Endothelial cell of umbilical vein (primary cell): ENCODE measurements at regions not wholly inside any gene's neighbourhood (a gene's known extent, or its start where the extent isn't known, plus 50 kb on each side); places are given as distances from the start of the nearest gene placed in this dataset.

Source experiments
- BruUV-seq: library from RNA; stranded (reverse); fragments of 400-500 nt; replicated peaks from 2 replicates; lab custom pipeline; 2021; lab: Mats Ljungman, UMichigan
- CTCF ChIA-PET: fragments of 300-600, 350-600 bp; sonication (Branson Sonifier 250); formaldehyde crosslinking; loops from one replicate; lab custom pipeline; 2021; ENCODE audit warnings: antibody characterized with exemption, inconsistent platforms; lab: Charles Lee
- POLR2A ChIA-PET: fragments of 300-600, 350-600 bp; sonication (Branson Sonifier 250); formaldehyde crosslinking; loops from one replicate; lab custom pipeline; 2021; ENCODE audit warnings: antibody characterized with exemption, inconsistent platforms; lab: Charles Lee
- DNase-seq: peaks from one replicate; pipeline ENCODE4 v3.0.0-alpha.2; 2011; ENCODE audit warnings: low read depth, low spot score
- FAIRE-seq: peaks from 2 replicates; lab custom pipeline; 2011; peaks lifted over from hg19 to GRCh38; lab: Jason Lieb, UNC
- H2AFZ ChIP-seq: 2 replicates; pipeline ENCODE4 v1.6.0; 2012; ENCODE audit warnings: low read depth, low read length, control low read depth, inconsistent platforms
- H3K27ac ChIP-seq: 2 replicates; pipeline ENCODE4 v1.5.1; 2011; ENCODE audit warnings: low read depth, mild to moderate bottlenecking, control low read depth, low read length, moderate library complexity; ENCODE audit not compliant: insufficient read depth
- H3K27me3 ChIP-seq, 2 experiments: 2 replicates each; pipeline versions ENCODE4 v1.6.0 to v1.6.1; 2011; ENCODE audit warnings: low read length in 2 of 2, mixed read lengths in 1 of 2; ENCODE audit not compliant: control insufficient read depth in 2 of 2, insufficient read depth in 2 of 2
- H3K36me3 ChIP-seq, 2 experiments: 2 replicates in 1 of 2; 3 replicates in 1 of 2; pipeline ENCODE4 v1.5.1; 2011; ENCODE audit warnings: low read length in 2 of 2, mild to moderate bottlenecking in 1 of 2, moderate library complexity in 1 of 2; ENCODE audit not compliant: control insufficient read depth in 2 of 2, insufficient read depth in 2 of 2; ENCODE audit errors: extremely low read depth in 1 of 2
- H3K4me1 ChIP-seq: 3 replicates; pipeline ENCODE4 v1.5.1; 2011; ENCODE audit warnings: mild to moderate bottlenecking, low read length; ENCODE audit not compliant: control insufficient read depth, insufficient read depth; ENCODE audit errors: extremely low read depth
- H3K4me2 ChIP-seq: 2 replicates; pipeline ENCODE4 v1.6.1; 2011; ENCODE audit warnings: low read length, control low read depth, mixed read lengths; ENCODE audit not compliant: insufficient read depth
- H3K4me3 ChIP-seq, 3 experiments: fragments of 200-600 bp in 1 of 3; sonication (generic), shearing (Covaris generic) in 1 of 3; replicated peaks in 1 of 3; 2 replicates each; pipeline ENCODE4 v1.5.1; 2011 to 2016; ENCODE audit warnings: control low read depth in 3 of 3, low read length in 3 of 3, mild to moderate bottlenecking in 2 of 3, inconsistent platforms in 1 of 3, low read depth in 1 of 3, moderate library complexity in 1 of 3; ENCODE audit not compliant: insufficient read depth in 1 of 3
- H3K79me2 ChIP-seq: 2 replicates; pipeline ENCODE4 v1.6.0; 2012; ENCODE audit warnings: low read length, inconsistent platforms; ENCODE audit not compliant: control insufficient read depth, insufficient read depth
- H3K9ac ChIP-seq: replicated peaks from 2 replicates; pipeline ENCODE3; 2011; ENCODE audit warnings: low read length, control low read depth; ENCODE audit not compliant: insufficient read depth; ENCODE audit errors: extremely low read depth
- H3K9me1 ChIP-seq: replicated peaks from 3 replicates; pipeline ENCODE4 v1.6.0; 2011; ENCODE audit warnings: mild to moderate bottlenecking, low read length; ENCODE audit not compliant: control insufficient read depth, insufficient read depth; ENCODE audit errors: extremely low read depth
- H3K9me3 ChIP-seq: replicated peaks from 2 replicates; pipeline ENCODE4 v1.5.1; 2012; ENCODE audit warnings: low read length, inconsistent platforms; ENCODE audit not compliant: control insufficient read depth, insufficient read depth
- H4K20me1 ChIP-seq: replicated peaks from 2 replicates; pipeline ENCODE3; 2011; ENCODE audit warnings: mild to moderate bottlenecking, low read length; ENCODE audit not compliant: control insufficient read depth, insufficient read depth; ENCODE audit errors: extremely low read depth
- CTCF ChIP-seq, 2 donors: IDR thresholded peaks; 1 replicate in 1 of 2; 2 replicates in 1 of 2; pipeline ENCODE4 v1.5.1; 2011; ENCODE audit warnings: low read length in 2 of 2, mild to moderate bottlenecking in 2 of 2, moderate library complexity in 2 of 2, control low read depth in 1 of 2, inconsistent platforms in 1 of 2, low read depth in 1 of 2; ENCODE audit not compliant: insufficient read depth in 1 of 2; ENCODE audit errors: extremely low read depth in 1 of 2
- EZH2 ChIP-seq: IDR thresholded peaks from 2 replicates; pipeline ENCODE4 v1.6.1; 2012; ENCODE audit warnings: borderline replicate concordance, low read depth, mild to moderate bottlenecking, moderate library complexity, low read length, inconsistent platforms; ENCODE audit not compliant: severe bottlenecking
- FOS ChIP-seq: IDR thresholded peaks from 2 replicates; pipeline ENCODE4 v1.6.1; 2011; ENCODE audit warnings: mild to moderate bottlenecking, low read length, moderate library complexity, borderline replicate concordance; ENCODE audit not compliant: insufficient read depth
- GATA2 ChIP-seq: IDR thresholded peaks from 2 replicates; pipeline ENCODE4 v1.7.0; 2011; ENCODE audit warnings: low read depth, mild to moderate bottlenecking, moderate library complexity, mixed read lengths, low read length; ENCODE audit not compliant: insufficient read length, insufficient read depth
- JUN ChIP-seq: IDR thresholded peaks from 2 replicates; pipeline ENCODE4 v1.6.1; 2011; ENCODE audit warnings: borderline replicate concordance, low read depth; ENCODE audit not compliant: insufficient read length, insufficient read depth
- MAX ChIP-seq: IDR thresholded peaks from 2 replicates; pipeline ENCODE4 v1.6.1; 2011; ENCODE audit not compliant: insufficient read depth, insufficient read length
- MYC ChIP-seq: IDR thresholded peaks from one replicate; pipeline ENCODE4 v1.6.1; 2011; ENCODE audit warnings: mild to moderate bottlenecking, low read depth, low read length
- POLR2A ChIP-seq: IDR thresholded peaks from 2 replicates; pipeline ENCODE4 v1.6.1; 2012; ENCODE audit warnings: low read depth, mild to moderate bottlenecking, control low read depth, low read length
- POLR2AphosphoS5 ChIP-seq: IDR thresholded peaks from 2 replicates; pipeline ENCODE4 v1.6.1; 2012; ENCODE audit warnings: low read depth, mild to moderate bottlenecking, control low read depth, low read length, moderate library complexity; ENCODE audit not compliant: insufficient read depth
- dilution Hi-C: fragments of 300-500 bp; cut with MboI; formaldehyde crosslinking; loops from one replicate; pipeline ENCODE4 v1.15.0; 2019; ENCODE audit warnings: low sequenced_read_pairs; ENCODE audit not compliant: extremely low pct_ligation_motif_present
- intact Hi-C: fragments of 100-400 bp; cut with micrococcal nuclease; formaldehyde crosslinking; loops from one replicate; pipeline ENCODE4 v1.10.0; 2022

- no peaks in the 10 kb centered on the region for H3K9me3 ChIP-seq
- no peak overlapping the region for H3K9ac ChIP-seq
- no TSS peak for BruUV-seq
- dilution Hi-C loops, result no loop called here
- no peaks in the 10 kb centered on the region for H3K27me3 ChIP-seq
- H3K4me2 ChIP-seq, result no peak overlapping the region
- CTCF ChIA-PET, result no interaction called here
- H3K36me3 ChIP-seq, result no peaks in the 10 kb centered on the region
- no peaks in the 10 kb centered on the region for H4K20me1 ChIP-seq
- intact Hi-C loops, result no loop called here
- no peaks in the 10 kb centered on the region for H3K79me2 ChIP-seq
- no peak overlapping the region for H3K27ac ChIP-seq
- DNase-seq, result no peak
- H2AFZ ChIP-seq, result no peak overlapping the region
- no peak overlapping the region for H3K4me3 ChIP-seq
- no peak for TF ChIP-seq JUN
- no peak for TF ChIP-seq CTCF (IDR thresholded peaks at IDR 0.05; ENCODE audit: extremely low read depth in 1 of 2, insufficient read depth in 1 of 2, low read depth in 1 of 2, low read length in 2 of 2)
- no peak for TF ChIP-seq MYC
- no peak for TF ChIP-seq GATA2
- no peak for TF ChIP-seq POLR2AphosphoS5
- no peak for TF ChIP-seq POLR2A
- no peak for TF ChIP-seq MAX
- no peak for TF ChIP-seq FOS
- TF ChIP-seq EZH2, result no peak
- no peaks in the 10 kb centered on the region for H3K4me1 ChIP-seq
- POLR2A ChIA-PET, result no interaction called here
- no peak for FAIRE-seq
- no peaks in the 10 kb centered on the region for H3K9me1 ChIP-seq
These were observed 161.9 kb downstream of the ZNF518B start for GRCh38 chr4:10295301-10295700.
